Stimulated activated naive B cell treated with anti-CD40 and anti-IgM and Interleukin-4, amounts not matched to agents 10 μg/mL and 1 μg/mL and 100 μg/mL, for 72 hours (primary cell): ENCODE measurements at regions not wholly inside any gene's neighbourhood (a gene's known extent, or its start where the extent isn't known, plus 50 kb on each side); places are given as distances from the start of the nearest gene placed in this dataset.

ENCODE experiments used
- ATAC-seq, 2 donors: fragments of 150-1000 bp; cut with Tn5 transposase; replicated peaks; 2 replicates each; pipeline ENCODE4 v1.10.0; 2021; ENCODE audit warnings: moderate library complexity in 1 of 2
- DNase-seq: peaks from one replicate; pipeline ENCODE4 v3.0.0; 2021
- H3K27ac Mint-ChIP-seq: one replicate; pipeline ENCODE4 v1.8.0; 2022; ENCODE audit warnings: mild to moderate bottlenecking, mixed read lengths
- H3K27me3 Mint-ChIP-seq, 2 donors: one replicate each; pipeline ENCODE4 v1.8.0; 2022; ENCODE audit warnings: mixed read lengths in 2 of 2
- H3K36me3 Mint-ChIP-seq, 2 donors: one replicate each; pipeline ENCODE4 v1.8.0; 2022; ENCODE audit warnings: mixed read lengths in 2 of 2, mild to moderate bottlenecking in 1 of 2
- H3K4me1 Mint-ChIP-seq, 2 donors: one replicate each; pipeline ENCODE4 v1.8.0; 2022; ENCODE audit warnings: mixed read lengths in 2 of 2, mild to moderate bottlenecking in 1 of 2
- H3K4me3 Mint-ChIP-seq, 2 donors: one replicate each; pipeline ENCODE4 v1.8.0; 2022; ENCODE audit warnings: mild to moderate bottlenecking in 2 of 2, mixed read lengths in 2 of 2, moderate library complexity in 1 of 2
- H3K9me3 Mint-ChIP-seq, 2 donors: one replicate each; pipeline ENCODE4 v1.8.0; 2022; ENCODE audit warnings: mixed read lengths in 2 of 2, mild to moderate bottlenecking in 1 of 2

DNA sequence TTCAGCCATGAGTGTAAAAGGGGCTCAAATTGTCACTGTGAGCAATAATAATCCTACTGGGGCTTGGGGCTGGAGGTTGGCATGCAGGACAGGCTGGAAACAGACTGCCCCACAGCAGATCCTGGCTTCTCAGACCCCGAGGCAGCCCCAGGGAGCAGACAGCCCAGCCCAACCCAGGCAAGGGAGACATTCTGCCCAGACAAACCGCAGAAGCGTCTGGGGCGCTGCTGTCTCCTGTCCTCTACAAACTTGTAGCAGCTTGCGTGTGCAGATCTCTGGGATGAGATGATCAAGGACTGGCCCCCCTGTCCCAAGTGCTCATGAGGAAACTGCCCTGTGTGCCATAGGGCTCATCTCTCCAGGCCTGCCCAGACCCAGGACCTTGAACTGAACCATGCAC lies 84.6 kb downstream of the MAFB start:
- peaks cover 0 to 3% of the 10 kb centered on the region in 2 donors for H3K9me3 Mint-ChIP-seq
- no peaks in the 10 kb centered on the region for H3K36me3 Mint-ChIP-seq
- no peak for ATAC-seq
- no peak overlapping the region for H3K27ac Mint-ChIP-seq
- peaks cover 3 to 5% of the 10 kb centered on the region in 2 donors for H3K27me3 Mint-ChIP-seq
- no peak overlapping the region for H3K4me3 Mint-ChIP-seq
- DNase-seq = no peak
- no peaks in the 10 kb centered on the region for H3K4me1 Mint-ChIP-seq

DNA sequence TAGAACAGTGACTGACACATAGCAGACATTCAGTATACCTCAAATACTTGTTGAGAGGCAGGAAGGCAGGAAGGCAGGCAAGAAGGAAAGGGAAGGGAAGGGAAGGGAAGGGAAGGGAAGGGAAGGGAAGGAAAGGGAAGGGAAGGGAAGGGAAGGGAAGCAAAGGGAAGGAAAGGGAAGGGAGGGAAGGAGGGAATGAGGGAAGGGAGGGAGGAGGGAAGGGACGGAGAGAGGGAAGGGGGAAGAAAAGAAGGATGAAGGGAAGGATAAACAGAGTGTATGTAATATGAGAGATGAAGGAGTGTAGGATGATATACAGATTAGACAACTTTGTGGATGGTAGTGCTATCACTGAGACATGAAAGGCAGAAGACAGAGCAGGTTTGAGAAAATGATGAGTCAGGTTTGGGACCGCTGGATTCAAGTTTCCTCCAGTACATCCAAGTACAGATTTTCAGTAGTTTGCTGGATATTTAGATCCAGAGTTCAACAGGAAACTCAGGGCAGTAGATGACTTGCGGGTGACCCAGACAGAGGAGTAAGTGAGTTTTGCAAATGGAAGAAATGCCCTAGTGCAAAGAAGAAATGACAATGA lies 85.9 kb downstream of the MAFB start:
- H3K27ac Mint-ChIP-seq = no peak overlapping the region
- H3K36me3 Mint-ChIP-seq = no peaks in the 10 kb centered on the region
- H3K27me3 Mint-ChIP-seq = peaks cover 3 to 5% of the 10 kb centered on the region in 2 donors
- ATAC-seq (no peak), DNase-seq (no peak)
- H3K4me3 Mint-ChIP-seq = no peak overlapping the region
- H3K9me3 Mint-ChIP-seq = peaks cover 3 to 5% of the 10 kb centered on the region in 2 donors
- H3K4me1 Mint-ChIP-seq = no peaks in the 10 kb centered on the region

DNA sequence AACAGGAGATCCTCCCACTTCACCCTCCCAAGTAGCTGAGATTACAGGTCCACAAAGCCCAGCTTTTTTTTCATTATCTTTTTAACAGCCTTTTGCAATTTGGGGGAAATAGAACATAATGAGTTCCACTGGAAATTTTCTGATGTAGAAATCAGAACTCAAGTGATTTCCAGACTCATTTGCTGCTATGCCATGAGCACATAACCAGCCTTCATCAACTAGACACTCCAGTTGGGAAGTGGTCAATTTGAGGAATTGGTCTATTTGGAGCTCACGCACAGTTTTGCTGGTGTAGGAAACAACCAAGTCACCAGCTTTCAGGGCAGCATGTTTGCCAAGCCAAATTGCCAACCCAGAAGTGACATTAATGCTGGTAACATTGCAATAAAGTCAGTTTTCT lies 86.7 kb downstream of the MAFB start:
- no peaks in the 10 kb centered on the region for H3K36me3 Mint-ChIP-seq
- no peak overlapping the region for H3K27ac Mint-ChIP-seq
- DNase-seq (no peak), ATAC-seq (no peak)
- peaks cover 3 to 5% of the 10 kb centered on the region in 2 donors for H3K27me3 Mint-ChIP-seq
- peaks cover 3 to 5% of the 10 kb centered on the region in 2 donors for H3K9me3 Mint-ChIP-seq
- no peak overlapping the region for H3K4me3 Mint-ChIP-seq
- H3K4me1 Mint-ChIP-seq = no peaks in the 10 kb centered on the region

DNA sequence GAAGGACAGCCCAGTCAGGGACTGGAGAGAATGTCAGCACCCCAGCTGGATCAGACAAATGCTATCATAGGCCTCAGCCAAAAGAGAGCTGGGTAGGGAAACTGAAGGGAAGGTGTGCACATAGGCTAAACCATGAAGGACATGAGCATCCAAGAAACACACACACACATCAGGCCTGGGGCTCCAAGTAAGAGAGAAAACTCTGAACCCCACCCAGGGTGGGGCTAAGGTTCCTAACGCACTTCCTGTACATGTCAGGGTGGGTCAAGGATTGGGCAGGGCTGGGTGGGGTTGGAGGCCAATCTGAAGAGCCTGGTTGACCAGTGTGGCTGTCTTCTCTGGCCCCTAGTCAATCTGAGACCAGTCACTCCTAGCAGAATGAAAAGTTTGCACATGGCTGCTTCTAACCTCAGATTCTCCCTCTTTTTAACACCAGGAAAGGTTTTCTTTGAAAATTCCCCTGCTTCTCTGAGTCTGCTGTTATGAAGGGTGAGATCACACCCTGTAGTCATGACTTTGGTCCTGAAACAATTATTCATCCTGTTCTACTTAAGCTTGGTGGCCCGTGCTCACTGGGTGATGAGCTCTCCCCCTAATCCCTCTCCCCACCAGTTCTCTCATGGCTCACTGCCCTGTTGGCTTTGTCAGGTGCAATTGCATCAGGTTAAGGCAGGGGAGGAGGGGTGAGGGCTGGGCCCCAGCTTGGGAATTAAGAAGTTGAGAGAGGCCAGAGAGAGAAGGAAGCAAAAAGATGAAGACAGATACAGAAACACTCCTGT lies 88.4 kb downstream of the MAFB start:
- H3K9me3 Mint-ChIP-seq = peaks cover 3 to 5% of the 10 kb centered on the region in 2 donors
- no peaks in the 10 kb centered on the region for H3K36me3 Mint-ChIP-seq
- ATAC-seq (no peak), DNase-seq (no peak)
- H3K27me3 Mint-ChIP-seq = peaks cover 0 to 14% of the 10 kb centered on the region in 2 donors
- no peak overlapping the region for H3K4me3 Mint-ChIP-seq
- H3K4me1 Mint-ChIP-seq = no peaks in the 10 kb centered on the region
- H3K27ac Mint-ChIP-seq = no peak overlapping the region

DNA sequence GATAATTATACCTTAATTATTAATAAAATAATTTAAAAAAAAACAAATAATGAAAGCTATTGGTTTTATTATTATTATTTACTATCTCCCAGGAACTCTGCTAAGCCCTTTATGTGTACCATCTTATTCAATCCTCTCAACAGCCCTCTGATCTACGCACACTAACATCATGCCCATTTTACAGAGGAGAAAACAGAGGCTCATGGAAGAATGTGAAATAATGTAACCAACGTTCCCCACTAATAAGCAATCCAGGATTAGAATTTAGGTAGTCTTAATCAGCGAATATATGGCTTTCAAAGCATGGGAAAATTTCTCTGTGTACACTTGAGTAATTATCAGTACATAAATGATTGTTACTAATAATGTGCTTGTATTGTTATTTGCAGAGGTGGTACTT lies 89.0 kb downstream of the MAFB start:
- ATAC-seq (no peak), DNase-seq (no peak)
- no peaks in the 10 kb centered on the region for H3K4me1 Mint-ChIP-seq
- H3K27me3 Mint-ChIP-seq = peaks cover 5 to 14% of the 10 kb centered on the region in 2 donors
- peaks cover 5% of the 10 kb centered on the region in 2 donors for H3K9me3 Mint-ChIP-seq
- no peaks in the 10 kb centered on the region for H3K36me3 Mint-ChIP-seq
- H3K27ac Mint-ChIP-seq = no peak overlapping the region
- H3K4me3 Mint-ChIP-seq = no peak overlapping the region

DNA sequence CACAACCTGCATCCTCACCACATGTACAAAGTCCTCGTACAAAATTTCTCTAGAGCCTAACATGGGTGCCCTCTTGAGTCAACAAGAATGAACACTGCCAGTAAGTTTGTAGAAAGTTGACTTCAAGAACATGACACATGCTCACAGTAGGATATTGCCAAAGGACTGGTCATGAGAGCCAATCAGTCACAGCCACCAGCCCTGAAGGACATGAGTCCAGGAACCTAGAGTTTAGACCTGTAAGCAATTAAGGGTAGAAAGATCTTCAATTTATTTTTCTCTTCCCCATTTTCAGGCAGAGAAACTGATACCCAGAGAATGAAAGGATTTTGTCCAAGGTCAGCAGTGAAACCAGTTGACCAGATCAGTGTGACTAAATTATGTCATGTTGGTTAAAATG lies 96.1 kb downstream of the MAFB start:
- no peak overlapping the region for H3K4me3 Mint-ChIP-seq
- no peak overlapping the region for H3K27ac Mint-ChIP-seq
- H3K9me3 Mint-ChIP-seq = peaks cover 4 to 6% of the 10 kb centered on the region in 2 donors
- DNase-seq (no peak), ATAC-seq (no peak)
- H3K4me1 Mint-ChIP-seq = no peaks in the 10 kb centered on the region
- no peaks in the 10 kb centered on the region for H3K36me3 Mint-ChIP-seq
- peaks cover 23 to 24% of the 10 kb centered on the region in 2 donors for H3K27me3 Mint-ChIP-seq

DNA sequence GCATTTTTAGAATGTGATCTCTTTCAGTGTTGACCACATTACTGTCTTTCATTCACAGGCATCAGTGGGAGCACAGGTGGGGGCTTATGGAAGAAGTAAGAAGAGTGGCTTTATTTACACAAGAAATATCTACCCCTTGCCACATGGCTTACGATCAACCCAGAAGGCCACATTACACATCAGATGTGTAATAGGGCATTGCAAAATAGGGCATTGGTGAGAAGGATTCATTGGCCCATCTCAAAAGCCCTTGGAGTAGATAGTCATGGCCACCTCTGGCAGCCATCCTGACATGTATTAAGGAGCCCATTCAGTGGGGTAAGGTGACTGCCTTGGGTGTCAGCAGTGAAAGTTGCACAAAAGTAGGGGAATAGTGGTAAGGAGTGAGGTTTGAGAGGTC lies 97.5 kb downstream of the MAFB start:
- H3K36me3 Mint-ChIP-seq = no peaks in the 10 kb centered on the region
- H3K27ac Mint-ChIP-seq = no peak overlapping the region
- no peak overlapping the region for H3K4me3 Mint-ChIP-seq
- peaks cover 4 to 6% of the 10 kb centered on the region in 2 donors for H3K9me3 Mint-ChIP-seq
- ATAC-seq = no peak
- no peak for DNase-seq
- H3K27me3 Mint-ChIP-seq = peaks cover 16 to 24% of the 10 kb centered on the region in 2 donors
- H3K4me1 Mint-ChIP-seq = no peaks in the 10 kb centered on the region

DNA sequence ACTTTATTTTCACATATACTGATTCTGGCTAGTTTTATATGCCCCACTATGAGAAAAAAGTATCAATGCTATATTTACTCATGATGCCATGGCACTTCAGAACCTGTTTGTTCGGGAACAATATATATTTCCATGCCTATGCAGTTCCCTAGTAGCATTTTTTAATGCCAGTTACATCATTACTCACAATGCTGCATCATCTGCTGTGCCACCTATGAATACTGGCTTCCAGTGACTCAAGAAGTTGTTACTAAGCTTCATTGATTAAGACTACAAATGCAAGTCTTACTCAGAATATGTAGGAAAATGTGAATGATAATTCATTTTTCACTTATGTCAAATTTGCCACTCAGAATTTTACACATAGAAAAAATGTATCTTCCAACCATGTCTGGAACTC lies 97.9 kb downstream of the MAFB start:
- H3K4me3 Mint-ChIP-seq = no peak overlapping the region
- H3K27me3 Mint-ChIP-seq = peaks cover 14 to 24% of the 10 kb centered on the region in 2 donors
- no peaks in the 10 kb centered on the region for H3K4me1 Mint-ChIP-seq
- ATAC-seq (no peak), DNase-seq (no peak)
- H3K27ac Mint-ChIP-seq = no peak overlapping the region
- H3K36me3 Mint-ChIP-seq = no peaks in the 10 kb centered on the region
- peaks cover 4 to 6% of the 10 kb centered on the region in 2 donors for H3K9me3 Mint-ChIP-seq

DNA sequence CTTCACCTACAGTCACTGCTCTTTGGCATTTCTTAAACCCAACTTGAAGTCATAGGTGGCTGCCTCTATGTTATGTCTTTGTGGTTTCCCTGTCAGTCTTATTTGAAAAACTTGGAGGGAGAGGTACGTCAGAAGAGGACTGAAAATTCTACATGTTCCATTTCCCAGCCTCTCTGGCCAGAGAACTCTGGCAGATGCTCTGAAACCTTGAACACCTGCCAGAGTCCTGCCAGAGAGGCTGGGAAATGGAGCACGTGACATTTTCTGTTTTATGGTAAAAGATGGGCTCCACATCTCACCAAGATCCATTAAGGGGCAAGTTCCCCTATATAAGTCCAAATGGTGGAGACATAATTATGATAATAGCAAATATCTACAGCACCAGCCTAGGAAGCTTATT lies 99.5 kb downstream of the MAFB start:
- Mint-ChIP-seq H3K27me3 (peaks cover 14 to 19% of the 10 kb centered on the region in 2 donors), H3K36me3 (no peaks in the 10 kb centered on the region), H3K4me3 (no peak overlapping the region), H3K9me3 (peaks cover 4% of the 10 kb centered on the region in 2 donors), H3K27ac (no peak overlapping the region), H3K4me1 (no peaks in the 10 kb centered on the region)
- no peak for DNase-seq
- no peak for ATAC-seq

DNA sequence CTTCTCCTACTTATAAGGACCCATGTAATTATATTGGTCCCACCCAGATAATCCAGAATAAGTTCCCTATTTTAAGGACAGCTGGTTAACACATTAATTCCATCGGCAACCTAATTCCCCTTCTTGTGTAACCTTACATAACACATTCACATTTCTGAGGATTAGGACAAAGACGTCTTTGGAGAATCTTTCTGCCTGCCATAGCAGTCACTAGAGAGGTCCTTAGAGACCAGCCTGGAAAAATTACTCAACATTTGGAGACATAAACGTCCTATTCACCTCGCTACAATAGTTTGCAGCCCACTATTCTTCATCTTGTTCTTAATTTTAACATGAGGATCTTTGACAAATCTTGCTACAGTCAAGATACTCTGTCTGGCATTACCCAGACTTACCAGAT lies 100.1 kb downstream of the MAFB start:
- ATAC-seq (no peak), DNase-seq (no peak)
- H3K36me3 Mint-ChIP-seq = no peaks in the 10 kb centered on the region
- peaks cover 4% of the 10 kb centered on the region in 2 donors for H3K9me3 Mint-ChIP-seq
- H3K4me3 Mint-ChIP-seq = no peak overlapping the region
- no peak overlapping the region for H3K27ac Mint-ChIP-seq
- no peaks in the 10 kb centered on the region for H3K4me1 Mint-ChIP-seq
- peaks cover 14 to 19% of the 10 kb centered on the region in 2 donors for H3K27me3 Mint-ChIP-seq

DNA sequence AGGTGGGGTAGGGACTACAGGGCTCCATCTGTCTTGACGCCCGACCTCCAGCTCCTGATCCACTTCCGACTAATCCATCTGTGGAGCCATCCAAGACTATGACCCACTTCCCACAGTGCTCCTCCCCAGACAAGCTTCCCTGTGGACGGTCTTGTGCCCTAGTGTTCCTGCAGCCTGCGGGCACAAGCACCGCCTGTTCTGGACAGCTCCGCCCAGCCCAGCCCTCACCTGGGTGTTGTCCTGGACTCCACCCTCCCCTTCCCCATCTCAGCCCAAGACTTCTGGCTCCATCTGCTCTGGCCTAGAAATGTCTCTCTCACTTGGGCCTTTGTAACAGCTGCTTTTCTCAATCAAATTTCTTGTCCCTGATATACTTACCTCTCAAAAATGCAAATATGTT lies 102.0 kb downstream of the MAFB start:
- Mint-ChIP-seq H3K27me3 (peaks cover 14 to 16% of the 10 kb centered on the region in 2 donors), H3K27ac (no peak overlapping the region), H3K9me3 (peaks cover 2 to 4% of the 10 kb centered on the region in 2 donors), H3K4me1 (no peaks in the 10 kb centered on the region), H3K36me3 (no peaks in the 10 kb centered on the region), H3K4me3 (no peak overlapping the region)
- ATAC-seq (no peak), DNase-seq (no peak)

DNA sequence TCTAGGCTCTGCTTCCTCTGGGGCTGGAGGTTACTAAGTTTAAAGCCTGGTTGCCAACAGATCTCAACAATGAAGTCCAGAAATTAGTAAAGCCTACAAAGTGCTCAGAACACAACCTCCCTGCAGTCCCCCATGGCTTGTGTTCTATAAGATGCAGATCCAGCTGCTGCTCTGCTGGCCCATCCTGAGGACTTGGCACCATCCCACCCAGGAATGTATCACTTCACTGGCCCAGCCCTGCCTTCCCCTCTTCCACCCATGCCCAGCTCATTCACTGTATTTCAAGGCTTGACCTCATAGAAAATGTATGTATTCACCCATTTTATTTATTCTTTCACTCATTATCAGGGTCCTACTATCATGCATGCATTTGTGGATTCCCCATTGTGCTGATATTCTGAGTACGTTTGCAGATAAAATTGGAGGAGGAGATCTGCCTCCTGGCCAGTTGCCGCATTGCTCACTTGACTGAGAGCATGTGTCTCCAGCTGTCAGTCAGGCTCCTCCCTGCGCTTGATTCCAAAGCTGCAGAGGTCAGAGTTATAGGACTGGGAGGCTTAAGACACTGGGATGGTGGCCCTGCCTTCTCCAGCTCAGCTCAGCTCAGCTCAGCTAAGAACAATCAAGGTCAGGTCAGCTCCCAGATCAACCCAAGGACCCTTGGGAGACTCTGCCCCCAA lies 104.8 kb downstream of the MAFB start:
- H3K36me3 Mint-ChIP-seq = no peaks in the 10 kb centered on the region
- H3K9me3 Mint-ChIP-seq = no peaks in the 10 kb centered on the region
- no peak overlapping the region for H3K4me3 Mint-ChIP-seq
- no peak for ATAC-seq
- no peak for DNase-seq
- H3K27me3 Mint-ChIP-seq = peaks cover 7% of the 10 kb centered on the region in 2 donors
- no peak overlapping the region for H3K27ac Mint-ChIP-seq
- no peaks in the 10 kb centered on the region for H3K4me1 Mint-ChIP-seq

DNA sequence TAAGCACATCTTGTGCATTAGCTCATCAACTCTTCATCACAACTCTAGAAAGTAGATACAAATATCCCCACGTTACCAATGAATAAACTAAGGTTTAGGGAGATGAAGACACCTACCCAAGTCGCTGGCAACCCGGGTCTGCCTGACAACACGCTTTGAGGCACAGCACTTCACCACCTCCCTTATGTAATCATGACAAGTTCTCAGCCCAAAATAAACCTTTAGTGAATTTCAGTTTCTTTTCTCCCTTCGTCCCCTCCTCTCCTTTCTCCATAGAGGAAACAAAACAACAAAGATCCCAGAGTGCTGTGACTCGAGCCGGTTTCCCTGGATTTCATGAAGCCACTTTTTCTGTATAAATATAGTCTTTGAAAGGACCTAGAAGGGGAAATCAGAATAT lies 105.4 kb downstream of the MAFB start:
- H3K27ac Mint-ChIP-seq = no peak overlapping the region
- peaks cover under 1 to 1% of the 10 kb centered on the region in 2 donors for H3K27me3 Mint-ChIP-seq
- no peaks in the 10 kb centered on the region for H3K36me3 Mint-ChIP-seq
- no peaks in the 10 kb centered on the region for H3K9me3 Mint-ChIP-seq
- no peaks in the 10 kb centered on the region for H3K4me1 Mint-ChIP-seq
- no peak for DNase-seq
- H3K4me3 Mint-ChIP-seq = no peak overlapping the region
- no peak for ATAC-seq

DNA sequence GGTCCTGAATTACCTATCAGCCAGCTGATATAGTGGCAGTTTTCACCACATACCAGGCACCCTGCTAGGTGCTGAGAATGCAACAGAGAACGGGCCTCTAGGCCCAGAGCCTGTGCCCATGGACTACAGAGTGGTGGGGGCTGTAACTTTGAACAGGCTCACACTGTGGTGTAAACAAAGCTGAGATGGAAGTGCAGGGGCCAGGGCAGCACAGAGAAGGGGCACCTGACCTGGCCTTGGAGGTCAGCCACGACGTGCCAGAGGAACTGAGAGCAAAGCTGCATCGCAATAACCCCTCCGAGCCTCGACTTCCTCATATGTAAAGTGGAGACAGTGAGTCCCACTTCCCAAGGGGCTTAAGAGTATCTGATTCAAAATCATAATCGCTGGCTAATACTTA lies 105.8 kb downstream of the MAFB start:
- Mint-ChIP-seq H3K27me3 (no peaks in the 10 kb centered on the region), H3K27ac (no peak overlapping the region), H3K9me3 (no peaks in the 10 kb centered on the region), H3K4me3 (no peak overlapping the region), H3K36me3 (no peaks in the 10 kb centered on the region), H3K4me1 (no peaks in the 10 kb centered on the region)
- DNase-seq (no peak), ATAC-seq (no peak)

DNA sequence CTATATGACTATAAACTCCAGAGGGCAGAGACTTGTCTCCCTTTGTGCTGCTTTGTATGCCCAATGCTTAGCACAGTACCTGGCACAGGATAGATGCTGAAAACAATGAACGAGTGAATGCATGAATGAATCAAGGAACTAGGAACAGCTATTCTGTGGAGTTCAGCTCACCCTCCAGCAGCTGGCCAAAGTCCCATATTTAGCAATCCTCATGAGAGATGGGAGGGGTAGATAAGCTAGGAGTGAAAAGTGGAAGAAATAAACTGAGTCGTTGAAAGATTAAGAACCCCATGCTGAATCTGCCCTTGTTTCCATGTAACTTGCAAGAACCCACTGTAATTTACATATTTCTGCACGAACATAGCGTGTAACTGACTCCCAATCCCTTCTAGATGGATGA lies 106.5 kb downstream of the MAFB start:
- H3K4me1 Mint-ChIP-seq = no peaks in the 10 kb centered on the region
- H3K36me3 Mint-ChIP-seq = no peaks in the 10 kb centered on the region
- no peaks in the 10 kb centered on the region for H3K27me3 Mint-ChIP-seq
- H3K9me3 Mint-ChIP-seq = no peaks in the 10 kb centered on the region
- H3K27ac Mint-ChIP-seq = no peak overlapping the region
- DNase-seq = no peak
- no peak overlapping the region for H3K4me3 Mint-ChIP-seq
- no peak for ATAC-seq
